GM23338 (cell line): ENCODE measurements at regions not wholly inside any gene's neighbourhood (a gene's known extent, or its start where the extent isn't known, plus 50 kb on each side); places are given as distances from the start of the nearest gene placed in this dataset.
A peak's percentile ranks its signal among the peaks of the same experiment; 100 is the strongest.

Source experiments
- ATAC-seq: fragments of 200-7000 bp; cut with Tn5 transposase; 3 replicates; pipeline ENCODE4 v1.9.1; 2020
- DNase-seq: peaks from one replicate; pipeline ENCODE4 v3.0.0-alpha.2; 2015; ENCODE audit warnings: low spot score
- H2AFZ ChIP-seq: fragments of 200-600 bp; sonication (generic); 2 replicates; pipeline ENCODE4 v1.8.0; 2016; ENCODE audit warnings: antibody characterized with exemption, mild to moderate bottlenecking, moderate library complexity
- H3F3A ChIP-seq: fragments of 200-600 bp; sonication (generic); replicated peaks from 2 replicates; pipeline ENCODE4 v1.8.0; 2017; ENCODE audit warnings: antibody characterized with exemption, mixed run types, low read depth
- H3K27ac ChIP-seq: fragments of 200-600 bp; sonication (generic); 2 replicates; pipeline ENCODE4 v1.6.1; 2016; ENCODE audit warnings: low read depth
- H3K27me3 ChIP-seq: fragments of 200-600 bp; sonication (generic); 2 replicates; pipeline ENCODE4 v1.8.0; 2016; ENCODE audit warnings: mild to moderate bottlenecking, mixed run types, moderate library complexity; ENCODE audit not compliant: insufficient read depth
- H3K36me3 ChIP-seq: fragments of 200-600 bp; sonication (generic); 2 replicates; pipeline ENCODE4 v1.8.0; 2016; ENCODE audit warnings: mild to moderate bottlenecking; ENCODE audit not compliant: insufficient read depth
- H3K4me1 ChIP-seq: fragments of 200-600 bp; sonication (generic); 2 replicates; pipeline ENCODE4 v1.8.0; 2016; ENCODE audit warnings: mild to moderate bottlenecking, moderate library complexity; ENCODE audit not compliant: insufficient read depth
- H3K4me2 ChIP-seq: fragments of 200-600 bp; sonication (generic); 2 replicates; pipeline ENCODE4 v1.7.1; 2017; ENCODE audit warnings: mixed run types
- H3K4me3 ChIP-seq: fragments of 200-600 bp; sonication (generic); 2 replicates; pipeline ENCODE4 v1.6.1; 2016; ENCODE audit warnings: mixed run types
- H3K79me2 ChIP-seq: fragments of 200-600 bp; sonication (generic); replicated peaks from 2 replicates; pipeline ENCODE4 v1.8.0; 2017; ENCODE audit warnings: mild to moderate bottlenecking; ENCODE audit not compliant: insufficient read depth
- H3K9me2 ChIP-seq: fragments of 200-600 bp; sonication (generic); 2 replicates; pipeline ENCODE4 v1.8.0; 2017; ENCODE audit not compliant: insufficient read depth
- H4K20me1 ChIP-seq: fragments of 200-600 bp; sonication (generic); replicated peaks from 2 replicates; pipeline ENCODE4 v1.8.0; 2017; ENCODE audit warnings: mild to moderate bottlenecking; ENCODE audit not compliant: insufficient read depth
- H3K27ac Mint-ChIP-seq: 2 replicates; pipeline ENCODE4 v1.8.0; 2020; ENCODE audit warnings: inconsistent platforms, mild to moderate bottlenecking, moderate library complexity, mixed read lengths
- H3K27me3 Mint-ChIP-seq: 3 replicates; pipeline ENCODE4 v1.8.0; 2022; ENCODE audit warnings: low read depth, mild to moderate bottlenecking, moderate library complexity, mixed read lengths, inconsistent platforms; ENCODE audit not compliant: insufficient read depth, poor library complexity
- H3K36me3 Mint-ChIP-seq: 3 replicates; pipeline ENCODE4 v1.8.0; 2021; ENCODE audit warnings: low read depth, mild to moderate bottlenecking, inconsistent platforms, moderate library complexity, mixed read lengths
- H3K4me1 Mint-ChIP-seq: 3 replicates; pipeline ENCODE4 v1.8.0; 2020; ENCODE audit warnings: mild to moderate bottlenecking, inconsistent platforms, mixed read lengths
- H3K4me3 Mint-ChIP-seq: 3 replicates; pipeline ENCODE4 v1.8.0; 2021; ENCODE audit warnings: moderate library complexity, mild to moderate bottlenecking, inconsistent platforms, mixed read lengths
- H3K9me3 Mint-ChIP-seq: 3 replicates; pipeline ENCODE4 v1.8.0; 2020; ENCODE audit warnings: moderate library complexity, mild to moderate bottlenecking, inconsistent platforms, mixed read lengths
- CREB1 ChIP-seq: fragments of 250-450 bp; sonication (Bioruptor Pico); IDR thresholded peaks from 2 replicates; pipeline ENCODE4 v1.5.0; 2020; ENCODE audit warnings: low read depth, mild to moderate bottlenecking, moderate library complexity
- EZH2 ChIP-seq: fragments of 200-600 bp; sonication (generic); IDR thresholded peaks from one replicate; pipeline ENCODE4 v1.8.0; 2017; ENCODE audit warnings: antibody characterized with exemption, mild to moderate bottlenecking, low read depth; ENCODE audit not compliant: unreplicated experiment
- EZH2phosphoT487 ChIP-seq: fragments of 200-600 bp; sonication (generic); IDR thresholded peaks from one replicate; pipeline ENCODE4 v1.8.1; 2018; ENCODE audit warnings: antibody characterized with exemption; ENCODE audit not compliant: unreplicated experiment
- JUNB ChIP-seq: IDR thresholded peaks from one replicate; pipeline ENCODE4 v1.6.1; 2016; ENCODE audit warnings: antibody characterized with exemption; ENCODE audit not compliant: unreplicated experiment
- NANOG ChIP-seq: IDR thresholded peaks from 2 replicates; pipeline ENCODE4 v1.6.1; 2016; ENCODE audit warnings: antibody characterized with exemption, borderline replicate concordance
- POLR2AphosphoS5 ChIP-seq: IDR thresholded peaks from 2 replicates; pipeline ENCODE4 v1.6.1; 2016; ENCODE audit warnings: antibody characterized with exemption, low read depth
- STAT1 ChIP-seq: IDR thresholded peaks from one replicate; pipeline ENCODE4 v1.6.1; 2016; ENCODE audit warnings: antibody characterized with exemption; ENCODE audit not compliant: unreplicated experiment
- ZNF114 ChIP-seq: fragments of 250-450 bp; sonication (Bioruptor Pico); IDR thresholded peaks from 2 replicates; pipeline ENCODE4 v1.5.0; 2020; ENCODE audit warnings: mild to moderate bottlenecking, moderate library complexity
- ZNF331 ChIP-seq: fragments of 250-450 bp; sonication (Bioruptor Pico); IDR thresholded peaks from 2 replicates; pipeline ENCODE4 v1.5.0; 2020; ENCODE audit warnings: low read depth, mild to moderate bottlenecking, moderate library complexity
- TF ChIP-seq, protein P1 (sequence below), 2 experiments: fragments of 200-600 bp in 1 of 2; sonication (generic) in 1 of 2; conservative IDR thresholded peaks; 2 replicates each; pipeline versions ENCODE4 v1.5.1 to v1.6.1; 2016 to 2017; ENCODE audit warnings: antibody characterized with exemption in 2 of 2, low read depth in 2 of 2, mild to moderate bottlenecking in 2 of 2, moderate library complexity in 1 of 2
- TF ChIP-seq, protein P2 (sequence below): IDR thresholded peaks from one replicate; pipeline ENCODE4 v1.6.1; 2018; ENCODE audit warnings: antibody characterized with exemption; ENCODE audit not compliant: unreplicated experiment
- TF ChIP-seq, protein P3 (sequence below): IDR thresholded peaks from 2 replicates; pipeline ENCODE4 v1.6.1; 2016; ENCODE audit warnings: antibody characterized with exemption
- TF ChIP-seq, protein P4 (sequence below): fragments of 250-450 bp; sonication (Bioruptor Pico); IDR thresholded peaks from 2 replicates; pipeline ENCODE4 v1.5.0; 2020; ENCODE audit warnings: mild to moderate bottlenecking, moderate library complexity

DNA sequence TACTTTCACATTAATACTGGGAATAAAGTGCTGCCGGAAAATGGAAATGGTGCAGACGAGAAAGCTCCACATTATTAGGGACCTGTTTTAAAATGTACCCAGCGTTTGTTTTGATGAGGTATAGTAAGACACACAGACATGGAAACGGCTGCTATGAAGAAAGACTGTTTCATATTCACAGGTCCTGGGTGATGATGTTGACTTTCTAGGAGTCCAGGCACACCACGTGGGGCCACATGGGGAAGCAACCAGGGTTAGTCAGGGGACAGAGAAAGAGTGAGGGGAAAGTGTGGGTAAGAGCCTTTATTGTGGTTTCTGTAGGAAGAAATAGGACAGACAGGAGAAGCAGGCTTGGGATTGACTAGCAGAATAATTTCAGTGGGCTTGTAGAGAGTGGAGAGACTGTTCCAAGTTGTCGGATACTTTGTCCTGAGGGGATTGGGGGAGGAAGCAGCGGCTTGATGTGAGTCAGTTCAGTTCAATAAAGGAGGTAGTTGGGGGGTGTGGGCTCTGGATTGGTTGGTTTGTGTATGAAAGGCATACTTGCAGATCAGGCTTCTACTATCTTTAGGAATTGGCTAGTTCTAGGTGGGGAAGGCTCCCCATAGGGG, 112.0 kb upstream of the MCHR2 start:
- no peak overlapping the region for H3K4me3 ChIP-seq
- no peak for DNase-seq
- 0 out of 2 replicates have a peak overlapping the region, but pooled peaks have one; percentile 48 for H2AFZ ChIP-seq
- TF ChIP-seq EZH2phosphoT487 = no peak
- TF ChIP-seq NANOG = no peak
- no peak for TF ChIP-seq ZNF331
- no peak for TF ChIP-seq CREB1
- TF ChIP-seq, protein P1, sequence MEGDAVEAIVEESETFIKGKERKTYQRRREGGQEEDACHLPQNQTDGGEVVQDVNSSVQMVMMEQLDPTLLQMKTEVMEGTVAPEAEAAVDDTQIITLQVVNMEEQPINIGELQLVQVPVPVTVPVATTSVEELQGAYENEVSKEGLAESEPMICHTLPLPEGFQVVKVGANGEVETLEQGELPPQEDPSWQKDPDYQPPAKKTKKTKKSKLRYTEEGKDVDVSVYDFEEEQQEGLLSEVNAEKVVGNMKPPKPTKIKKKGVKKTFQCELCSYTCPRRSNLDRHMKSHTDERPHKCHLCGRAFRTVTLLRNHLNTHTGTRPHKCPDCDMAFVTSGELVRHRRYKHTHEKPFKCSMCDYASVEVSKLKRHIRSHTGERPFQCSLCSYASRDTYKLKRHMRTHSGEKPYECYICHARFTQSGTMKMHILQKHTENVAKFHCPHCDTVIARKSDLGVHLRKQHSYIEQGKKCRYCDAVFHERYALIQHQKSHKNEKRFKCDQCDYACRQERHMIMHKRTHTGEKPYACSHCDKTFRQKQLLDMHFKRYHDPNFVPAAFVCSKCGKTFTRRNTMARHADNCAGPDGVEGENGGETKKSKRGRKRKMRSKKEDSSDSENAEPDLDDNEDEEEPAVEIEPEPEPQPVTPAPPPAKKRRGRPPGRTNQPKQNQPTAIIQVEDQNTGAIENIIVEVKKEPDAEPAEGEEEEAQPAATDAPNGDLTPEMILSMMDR (conservative IDR thresholded peaks at IDR 0.05; ENCODE audit: low read depth in 2 of 2) = no peak
- TF ChIP-seq EZH2 = no peak
- TF ChIP-seq, protein P2, sequence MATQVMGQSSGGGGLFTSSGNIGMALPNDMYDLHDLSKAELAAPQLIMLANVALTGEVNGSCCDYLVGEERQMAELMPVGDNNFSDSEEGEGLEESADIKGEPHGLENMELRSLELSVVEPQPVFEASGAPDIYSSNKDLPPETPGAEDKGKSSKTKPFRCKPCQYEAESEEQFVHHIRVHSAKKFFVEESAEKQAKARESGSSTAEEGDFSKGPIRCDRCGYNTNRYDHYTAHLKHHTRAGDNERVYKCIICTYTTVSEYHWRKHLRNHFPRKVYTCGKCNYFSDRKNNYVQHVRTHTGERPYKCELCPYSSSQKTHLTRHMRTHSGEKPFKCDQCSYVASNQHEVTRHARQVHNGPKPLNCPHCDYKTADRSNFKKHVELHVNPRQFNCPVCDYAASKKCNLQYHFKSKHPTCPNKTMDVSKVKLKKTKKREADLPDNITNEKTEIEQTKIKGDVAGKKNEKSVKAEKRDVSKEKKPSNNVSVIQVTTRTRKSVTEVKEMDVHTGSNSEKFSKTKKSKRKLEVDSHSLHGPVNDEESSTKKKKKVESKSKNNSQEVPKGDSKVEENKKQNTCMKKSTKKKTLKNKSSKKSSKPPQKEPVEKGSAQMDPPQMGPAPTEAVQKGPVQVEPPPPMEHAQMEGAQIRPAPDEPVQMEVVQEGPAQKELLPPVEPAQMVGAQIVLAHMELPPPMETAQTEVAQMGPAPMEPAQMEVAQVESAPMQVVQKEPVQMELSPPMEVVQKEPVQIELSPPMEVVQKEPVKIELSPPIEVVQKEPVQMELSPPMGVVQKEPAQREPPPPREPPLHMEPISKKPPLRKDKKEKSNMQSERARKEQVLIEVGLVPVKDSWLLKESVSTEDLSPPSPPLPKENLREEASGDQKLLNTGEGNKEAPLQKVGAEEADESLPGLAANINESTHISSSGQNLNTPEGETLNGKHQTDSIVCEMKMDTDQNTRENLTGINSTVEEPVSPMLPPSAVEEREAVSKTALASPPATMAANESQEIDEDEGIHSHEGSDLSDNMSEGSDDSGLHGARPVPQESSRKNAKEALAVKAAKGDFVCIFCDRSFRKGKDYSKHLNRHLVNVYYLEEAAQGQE = no peak
- TF ChIP-seq ZNF114 = no peak
- TF ChIP-seq, protein P3, sequence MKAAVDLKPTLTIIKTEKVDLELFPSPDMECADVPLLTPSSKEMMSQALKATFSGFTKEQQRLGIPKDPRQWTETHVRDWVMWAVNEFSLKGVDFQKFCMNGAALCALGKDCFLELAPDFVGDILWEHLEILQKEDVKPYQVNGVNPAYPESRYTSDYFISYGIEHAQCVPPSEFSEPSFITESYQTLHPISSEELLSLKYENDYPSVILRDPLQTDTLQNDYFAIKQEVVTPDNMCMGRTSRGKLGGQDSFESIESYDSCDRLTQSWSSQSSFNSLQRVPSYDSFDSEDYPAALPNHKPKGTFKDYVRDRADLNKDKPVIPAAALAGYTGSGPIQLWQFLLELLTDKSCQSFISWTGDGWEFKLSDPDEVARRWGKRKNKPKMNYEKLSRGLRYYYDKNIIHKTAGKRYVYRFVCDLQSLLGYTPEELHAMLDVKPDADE = no peak
- TF ChIP-seq, protein P4, sequence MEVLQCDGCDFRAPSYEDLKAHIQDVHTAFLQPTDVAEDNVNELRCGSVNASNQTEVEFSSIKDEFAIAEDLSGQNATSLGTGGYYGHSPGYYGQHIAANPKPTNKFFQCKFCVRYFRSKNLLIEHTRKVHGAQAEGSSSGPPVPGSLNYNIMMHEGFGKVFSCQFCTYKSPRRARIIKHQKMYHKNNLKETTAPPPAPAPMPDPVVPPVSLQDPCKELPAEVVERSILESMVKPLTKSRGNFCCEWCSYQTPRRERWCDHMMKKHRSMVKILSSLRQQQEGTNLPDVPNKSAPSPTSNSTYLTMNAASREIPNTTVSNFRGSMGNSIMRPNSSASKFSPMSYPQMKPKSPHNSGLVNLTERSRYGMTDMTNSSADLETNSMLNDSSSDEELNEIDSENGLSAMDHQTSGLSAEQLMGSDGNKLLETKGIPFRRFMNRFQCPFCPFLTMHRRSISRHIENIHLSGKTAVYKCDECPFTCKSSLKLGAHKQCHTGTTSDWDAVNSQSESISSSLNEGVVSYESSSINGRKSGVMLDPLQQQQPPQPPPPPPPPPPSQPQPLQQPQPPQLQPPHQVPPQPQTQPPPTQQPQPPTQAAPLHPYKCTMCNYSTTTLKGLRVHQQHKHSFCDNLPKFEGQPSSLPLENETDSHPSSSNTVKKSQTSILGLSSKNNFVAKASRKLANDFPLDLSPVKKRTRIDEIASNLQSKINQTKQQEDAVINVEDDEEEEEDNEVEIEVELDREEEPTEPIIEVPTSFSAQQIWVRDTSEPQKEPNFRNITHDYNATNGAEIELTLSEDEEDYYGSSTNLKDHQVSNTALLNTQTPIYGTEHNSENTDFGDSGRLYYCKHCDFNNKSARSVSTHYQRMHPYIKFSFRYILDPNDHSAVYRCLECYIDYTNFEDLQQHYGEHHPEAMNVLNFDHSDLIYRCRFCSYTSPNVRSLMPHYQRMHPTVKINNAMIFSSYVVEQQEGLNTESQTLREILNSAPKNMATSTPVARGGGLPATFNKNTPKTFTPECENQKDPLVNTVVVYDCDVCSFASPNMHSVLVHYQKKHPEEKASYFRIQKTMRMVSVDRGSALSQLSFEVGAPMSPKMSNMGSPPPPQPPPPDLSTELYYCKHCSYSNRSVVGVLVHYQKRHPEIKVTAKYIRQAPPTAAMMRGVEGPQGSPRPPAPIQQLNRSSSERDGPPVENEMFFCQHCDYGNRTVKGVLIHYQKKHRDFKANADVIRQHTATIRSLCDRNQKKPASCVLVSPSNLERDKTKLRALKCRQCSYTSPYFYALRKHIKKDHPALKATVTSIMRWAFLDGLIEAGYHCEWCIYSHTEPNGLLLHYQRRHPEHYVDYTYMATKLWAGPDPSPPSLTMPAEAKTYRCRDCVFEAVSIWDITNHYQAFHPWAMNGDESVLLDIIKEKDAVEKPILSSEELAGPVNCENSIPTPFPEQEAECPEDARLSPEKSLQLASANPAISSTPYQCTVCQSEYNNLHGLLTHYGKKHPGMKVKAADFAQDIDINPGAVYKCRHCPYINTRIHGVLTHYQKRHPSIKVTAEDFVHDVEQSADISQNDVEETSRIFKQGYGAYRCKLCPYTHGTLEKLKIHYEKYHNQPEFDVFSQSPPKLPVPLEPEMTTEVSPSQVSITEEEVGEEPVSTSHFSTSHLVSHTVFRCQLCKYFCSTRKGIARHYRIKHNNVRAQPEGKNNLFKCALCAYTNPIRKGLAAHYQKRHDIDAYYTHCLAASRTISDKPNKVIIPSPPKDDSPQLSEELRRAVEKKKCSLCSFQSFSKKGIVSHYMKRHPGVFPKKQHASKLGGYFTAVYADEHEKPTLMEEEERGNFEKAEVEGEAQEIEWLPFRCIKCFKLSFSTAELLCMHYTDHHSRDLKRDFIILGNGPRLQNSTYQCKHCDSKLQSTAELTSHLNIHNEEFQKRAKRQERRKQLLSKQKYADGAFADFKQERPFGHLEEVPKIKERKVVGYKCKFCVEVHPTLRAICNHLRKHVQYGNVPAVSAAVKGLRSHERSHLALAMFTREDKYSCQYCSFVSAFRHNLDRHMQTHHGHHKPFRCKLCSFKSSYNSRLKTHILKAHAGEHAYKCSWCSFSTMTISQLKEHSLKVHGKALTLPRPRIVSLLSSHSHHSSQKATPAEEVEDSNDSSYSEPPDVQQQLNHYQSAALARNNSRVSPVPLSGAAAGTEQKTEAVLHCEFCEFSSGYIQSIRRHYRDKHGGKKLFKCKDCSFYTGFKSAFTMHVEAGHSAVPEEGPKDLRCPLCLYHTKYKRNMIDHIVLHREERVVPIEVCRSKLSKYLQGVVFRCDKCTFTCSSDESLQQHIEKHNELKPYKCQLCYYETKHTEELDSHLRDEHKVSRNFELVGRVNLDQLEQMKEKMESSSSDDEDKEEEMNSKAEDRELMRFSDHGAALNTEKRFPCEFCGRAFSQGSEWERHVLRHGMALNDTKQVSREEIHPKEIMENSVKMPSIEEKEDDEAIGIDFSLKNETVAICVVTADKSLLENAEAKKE (CRISPR knock-in tag) = no peak
- TF ChIP-seq JUNB = no peak
- TF ChIP-seq STAT1 = no peak
- no peak for TF ChIP-seq POLR2AphosphoS5
- no peak overlapping the region for H3K27ac Mint-ChIP-seq
- no peaks in the 10 kb centered on the region for H3K27me3 ChIP-seq
- no peak overlapping the region for H3K4me3 Mint-ChIP-seq
- no peak overlapping the region for H3K4me2 ChIP-seq
- no peaks in the 10 kb centered on the region for H3K9me2 ChIP-seq
- no peaks in the 10 kb centered on the region for H3K4me1 ChIP-seq
- H3K36me3 ChIP-seq = no peaks in the 10 kb centered on the region
- no peaks in the 10 kb centered on the region for H3K9me3 Mint-ChIP-seq
- H3K4me1 Mint-ChIP-seq = peaks cover 5% of the 10 kb centered on the region; the same call in 2 of the 3 replicates
- H3F3A ChIP-seq = no peaks in the 10 kb centered on the region
- H3K36me3 Mint-ChIP-seq = no peaks in the 10 kb centered on the region
- peaks cover 4% of the 10 kb centered on the region for H3K27me3 Mint-ChIP-seq
- ATAC-seq = no peak
- no peak overlapping the region for H3K27ac ChIP-seq
- H4K20me1 ChIP-seq = no peaks in the 10 kb centered on the region
- H3K79me2 ChIP-seq = no peaks in the 10 kb centered on the region
